ENCODE measurements at regions not wholly inside any gene's neighbourhood (a gene's known extent, or its start where the extent isn't known, plus 50 kb on each side); places are given as distances from the start of the nearest gene placed in this dataset.
A peak's percentile ranks its signal among the peaks of the same experiment; 100 is the strongest.
"Not testable (repeated sequence)": the region's sequence is repeated elsewhere in the genome, so short reads cannot be mapped to it uniquely, and the experiment has no call there.

DNA sequence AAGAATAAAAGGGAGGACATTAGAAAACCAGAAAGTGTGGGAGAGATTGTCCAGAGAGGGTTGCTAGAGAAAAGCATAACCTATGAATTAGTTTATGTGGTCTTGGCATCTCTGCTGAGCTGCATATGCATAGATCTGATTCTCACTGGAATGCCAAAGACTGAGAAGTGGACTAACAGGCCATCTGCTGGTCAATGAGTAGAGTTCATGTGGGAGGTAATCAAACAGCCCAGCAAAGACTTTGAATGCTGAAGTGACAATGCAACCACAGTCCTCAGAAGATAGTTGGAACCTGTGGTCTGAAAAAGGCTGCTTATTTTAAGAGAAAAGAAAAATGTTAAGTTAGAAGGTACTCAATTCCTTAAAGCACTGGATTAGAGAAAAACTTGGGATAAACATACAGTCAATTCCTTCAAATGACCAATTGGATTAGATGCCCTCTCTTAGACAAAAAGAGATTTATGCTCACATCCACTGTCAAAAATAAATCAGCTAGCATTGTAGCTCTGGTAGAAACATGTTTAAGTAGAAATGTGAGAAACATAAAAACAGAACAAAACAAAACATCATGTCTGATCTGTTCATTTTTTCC, 382.8 kb downstream of the AMY1C start:
- intact Hi-C loops (cut with micrococcal nuclease; ENCODE audit: unreplicated experiment) (loop anchor here (2.0 to 5.0 kb wide), 2 partner anchors 185 to 344 kb away; no protein-coding TSS in a partner anchor), in situ Hi-C loops (cut with HindIII; ENCODE audit: low pct_unique_long_range_greater_than_20kb, low sequenced_read_pairs) (no loop called here)
- H3K27ac ChIP-seq (ENCODE audit: low read length), result no peak overlapping the region
- H3K9me3 ChIP-seq (ENCODE audit: control insufficient read depth, insufficient read depth, low read depth, low read length), result no peaks in the 10 kb centered on the region
- ChIA-PET POLR2A (no interaction called here), CTCF (no interaction called here)
- no peaks in the 10 kb centered on the region for H3K4me1 ChIP-seq (ENCODE audit: control insufficient read depth, insufficient read depth, low read length)
- no peak overlapping the region for H3K4me3 ChIP-seq (ENCODE audit: low read depth in 2 of 2, low read length in 2 of 2)
- TF ChIP-seq, protein P1, sequence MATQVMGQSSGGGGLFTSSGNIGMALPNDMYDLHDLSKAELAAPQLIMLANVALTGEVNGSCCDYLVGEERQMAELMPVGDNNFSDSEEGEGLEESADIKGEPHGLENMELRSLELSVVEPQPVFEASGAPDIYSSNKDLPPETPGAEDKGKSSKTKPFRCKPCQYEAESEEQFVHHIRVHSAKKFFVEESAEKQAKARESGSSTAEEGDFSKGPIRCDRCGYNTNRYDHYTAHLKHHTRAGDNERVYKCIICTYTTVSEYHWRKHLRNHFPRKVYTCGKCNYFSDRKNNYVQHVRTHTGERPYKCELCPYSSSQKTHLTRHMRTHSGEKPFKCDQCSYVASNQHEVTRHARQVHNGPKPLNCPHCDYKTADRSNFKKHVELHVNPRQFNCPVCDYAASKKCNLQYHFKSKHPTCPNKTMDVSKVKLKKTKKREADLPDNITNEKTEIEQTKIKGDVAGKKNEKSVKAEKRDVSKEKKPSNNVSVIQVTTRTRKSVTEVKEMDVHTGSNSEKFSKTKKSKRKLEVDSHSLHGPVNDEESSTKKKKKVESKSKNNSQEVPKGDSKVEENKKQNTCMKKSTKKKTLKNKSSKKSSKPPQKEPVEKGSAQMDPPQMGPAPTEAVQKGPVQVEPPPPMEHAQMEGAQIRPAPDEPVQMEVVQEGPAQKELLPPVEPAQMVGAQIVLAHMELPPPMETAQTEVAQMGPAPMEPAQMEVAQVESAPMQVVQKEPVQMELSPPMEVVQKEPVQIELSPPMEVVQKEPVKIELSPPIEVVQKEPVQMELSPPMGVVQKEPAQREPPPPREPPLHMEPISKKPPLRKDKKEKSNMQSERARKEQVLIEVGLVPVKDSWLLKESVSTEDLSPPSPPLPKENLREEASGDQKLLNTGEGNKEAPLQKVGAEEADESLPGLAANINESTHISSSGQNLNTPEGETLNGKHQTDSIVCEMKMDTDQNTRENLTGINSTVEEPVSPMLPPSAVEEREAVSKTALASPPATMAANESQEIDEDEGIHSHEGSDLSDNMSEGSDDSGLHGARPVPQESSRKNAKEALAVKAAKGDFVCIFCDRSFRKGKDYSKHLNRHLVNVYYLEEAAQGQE (IDR thresholded peaks at IDR 0.05; ENCODE audit: insufficient read depth in 1 of 2, low read depth in 2 of 2, low read length in 1 of 2), result no peak
- TF ChIP-seq, protein P2, sequence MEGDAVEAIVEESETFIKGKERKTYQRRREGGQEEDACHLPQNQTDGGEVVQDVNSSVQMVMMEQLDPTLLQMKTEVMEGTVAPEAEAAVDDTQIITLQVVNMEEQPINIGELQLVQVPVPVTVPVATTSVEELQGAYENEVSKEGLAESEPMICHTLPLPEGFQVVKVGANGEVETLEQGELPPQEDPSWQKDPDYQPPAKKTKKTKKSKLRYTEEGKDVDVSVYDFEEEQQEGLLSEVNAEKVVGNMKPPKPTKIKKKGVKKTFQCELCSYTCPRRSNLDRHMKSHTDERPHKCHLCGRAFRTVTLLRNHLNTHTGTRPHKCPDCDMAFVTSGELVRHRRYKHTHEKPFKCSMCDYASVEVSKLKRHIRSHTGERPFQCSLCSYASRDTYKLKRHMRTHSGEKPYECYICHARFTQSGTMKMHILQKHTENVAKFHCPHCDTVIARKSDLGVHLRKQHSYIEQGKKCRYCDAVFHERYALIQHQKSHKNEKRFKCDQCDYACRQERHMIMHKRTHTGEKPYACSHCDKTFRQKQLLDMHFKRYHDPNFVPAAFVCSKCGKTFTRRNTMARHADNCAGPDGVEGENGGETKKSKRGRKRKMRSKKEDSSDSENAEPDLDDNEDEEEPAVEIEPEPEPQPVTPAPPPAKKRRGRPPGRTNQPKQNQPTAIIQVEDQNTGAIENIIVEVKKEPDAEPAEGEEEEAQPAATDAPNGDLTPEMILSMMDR (IDR thresholded peaks at IDR 0.05), result peak; percentile 73
- no peak for TF ChIP-seq POLR2AphosphoS5 (IDR thresholded peaks at IDR 0.05; ENCODE audit: low read depth, low read length)
- H3K27me3 ChIP-seq (ENCODE audit: control insufficient read depth, insufficient read depth, low read length), result no peaks in the 10 kb centered on the region
- no peaks in the 10 kb centered on the region for H3K36me3 ChIP-seq (ENCODE audit: control insufficient read depth, insufficient read depth, low read length)
- ATAC-seq (peak; percentile 86), DNase-seq (ENCODE audit: low read depth, low spot score) (peak; percentile 15)
- no TSS peak for BruUV-seq (replicated peaks)

DNA sequence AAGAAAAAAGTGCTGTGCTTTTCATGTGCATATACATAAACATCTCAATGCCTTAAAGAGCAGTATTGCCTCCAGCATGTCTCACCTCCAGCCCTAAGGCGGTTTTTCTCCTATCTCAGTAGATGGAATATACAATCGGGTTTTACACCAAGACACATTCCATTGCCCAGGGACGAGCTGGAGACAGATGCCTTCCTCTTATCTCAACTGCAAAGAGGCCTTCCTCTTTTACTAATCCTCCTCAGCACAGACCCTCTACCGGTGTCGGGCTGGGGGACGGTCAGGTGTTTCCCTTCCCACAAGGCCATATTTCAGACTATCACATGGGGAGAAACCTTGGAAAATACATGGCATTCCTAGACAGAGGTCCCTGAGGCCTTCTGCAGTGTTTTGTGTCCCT, 385.3 kb downstream of the AMY1C start:
- H3K27me3 ChIP-seq (ENCODE audit: control insufficient read depth, insufficient read depth, low read length); BruUV-seq (replicated peaks); H3K4me1 ChIP-seq (ENCODE audit: control insufficient read depth, insufficient read depth, low read length); CTCF ChIA-PET; H3K36me3 ChIP-seq (ENCODE audit: control insufficient read depth, insufficient read depth, low read length); POLR2A ChIA-PET; DNase-seq (ENCODE audit: low read depth, low spot score); H3K9me3 ChIP-seq (ENCODE audit: control insufficient read depth, insufficient read depth, low read depth, low read length); H3K4me3 ChIP-seq (ENCODE audit: low read depth in 2 of 2, low read length in 2 of 2); in situ Hi-C loops (cut with HindIII; ENCODE audit: low pct_unique_long_range_greater_than_20kb, low sequenced_read_pairs); H3K27ac ChIP-seq (ENCODE audit: low read length); intact Hi-C loops (cut with micrococcal nuclease; ENCODE audit: unreplicated experiment); ATAC-seq: not testable (repeated sequence)

DNA sequence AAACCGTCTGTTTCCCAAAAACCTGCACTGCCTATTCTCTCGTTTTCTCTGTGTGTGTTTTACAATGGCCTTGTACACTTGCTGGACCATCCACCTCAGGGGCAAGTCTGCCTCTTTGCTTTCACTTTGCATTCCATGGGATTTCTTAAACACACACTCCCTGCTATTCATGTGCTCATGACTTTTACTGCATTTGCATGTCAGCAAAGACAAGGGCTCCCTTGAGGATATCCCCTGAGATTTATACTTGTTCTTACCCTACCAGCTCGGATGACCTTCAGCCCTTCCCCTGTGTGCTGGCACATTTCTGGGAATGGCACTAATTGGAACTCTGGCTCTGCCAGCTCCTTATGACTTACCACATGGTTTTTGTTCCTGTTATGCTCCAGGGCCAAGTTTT, 386.9 kb downstream of the AMY1C start:
- in situ Hi-C loops (cut with HindIII; ENCODE audit: low pct_unique_long_range_greater_than_20kb, low sequenced_read_pairs), result no loop called here

More for the DNA sequence above, 386.9 kb downstream of the AMY1C start:
- no peak for DNase-seq (ENCODE audit: low read depth, low spot score)
- Histone ChIP-seq H3K36me3 (ENCODE audit: control insufficient read depth, insufficient read depth, low read length) (no peaks in the 10 kb centered on the region), H3K27me3 (ENCODE audit: control insufficient read depth, insufficient read depth, low read length) (no peaks in the 10 kb centered on the region), H3K4me1 (ENCODE audit: control insufficient read depth, insufficient read depth, low read length) (no peaks in the 10 kb centered on the region), H3K9me3 (ENCODE audit: control insufficient read depth, insufficient read depth, low read depth, low read length) (no peaks in the 10 kb centered on the region), H3K27ac (ENCODE audit: low read length) (no peak overlapping the region), H3K4me3 (ENCODE audit: low read depth in 2 of 2, low read length in 2 of 2) (no peak overlapping the region)
- CTCF ChIA-PET, result no interaction called here
- POLR2A ChIA-PET, result no interaction called here
- ATAC-seq, result no peak
- TF ChIP-seq, protein P1 (IDR thresholded peaks at IDR 0.05; ENCODE audit: insufficient read depth in 1 of 2, low read depth in 2 of 2, low read length in 1 of 2), result no peak
- TF ChIP-seq, protein P2 (IDR thresholded peaks at IDR 0.05), result no peak
- no peak for TF ChIP-seq SIN3A (IDR thresholded peaks at IDR 0.05; ENCODE audit: borderline replicate concordance, insufficient read depth, low read depth, low read length)
- TF ChIP-seq TCF7L2 (IDR thresholded peaks at IDR 0.05; ENCODE audit: low read depth, low read length), result no peak
- no peak for TF ChIP-seq POLR2AphosphoS5 (IDR thresholded peaks at IDR 0.05; ENCODE audit: low read depth, low read length)
- BruUV-seq (replicated peaks), result no TSS peak
- intact Hi-C loops (cut with micrococcal nuclease; ENCODE audit: unreplicated experiment), result no loop called here

Data from Panc1 (cell line).